ENCODE measurements at regions not wholly inside any gene's neighbourhood (a gene's known extent, or its start where the extent isn't known, plus 50 kb on each side); places are given as distances from the start of the nearest gene placed in this dataset.

GRCh38 chr7:52959878-52960660 lies 75.4 kb upstream of the POM121L12 start:
- TF ChIP-seq CTCF (IDR thresholded peaks at IDR 0.05): no peak
- no peak for TF ChIP-seq POLR2A (IDR thresholded peaks at IDR 0.05)
- no peak for TF ChIP-seq EP300 (IDR thresholded peaks at IDR 0.05)
